AG08395 (cell line): ENCODE measurements at regions not wholly inside any gene's neighbourhood (a gene's known extent, or its start where the extent isn't known, plus 50 kb on each side); places are given as distances from the start of the nearest gene placed in this dataset.
"Not testable (repeated sequence)": the region's sequence is repeated elsewhere in the genome, so short reads cannot be mapped to it uniquely, and the experiment has no call there.

Experiments used
- DNase-seq: peaks from one replicate; pipeline ENCODE4 v3.0.0; 2012; ENCODE audit warnings: mixed read lengths, low spot score

GRCh38 chr17:72175787-72176515, 55.1 kb downstream of the SOX9 start:
- no peak for DNase-seq

GRCh38 chr17:72176516-72176851, 55.7 kb downstream of the SOX9 start:
- no peak for DNase-seq

- DNase-seq = no peak
Observed at GRCh38 chr17:72176951-72177660, 56.3 kb downstream of the SOX9 start.

DNA sequence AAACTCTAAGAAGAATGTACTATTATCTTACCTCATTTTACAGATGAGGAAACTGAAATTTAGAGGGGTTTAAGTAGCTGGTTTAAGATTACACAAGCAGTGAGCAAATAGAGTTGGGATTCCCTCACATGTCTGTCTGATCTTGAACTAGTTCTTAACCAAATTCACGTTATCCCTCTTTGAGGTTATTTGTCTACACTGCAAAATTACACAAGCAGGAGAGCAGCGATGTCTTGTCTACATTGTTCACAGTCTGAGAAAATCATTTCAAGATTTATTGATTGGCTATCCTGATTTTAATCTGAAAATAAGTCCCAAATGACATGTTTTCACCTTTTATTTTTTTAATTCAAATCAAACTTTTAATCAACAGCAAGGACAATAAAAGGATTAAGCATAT, 56.9 kb downstream of the SOX9 start:
- DNase-seq = no peak

DNA sequence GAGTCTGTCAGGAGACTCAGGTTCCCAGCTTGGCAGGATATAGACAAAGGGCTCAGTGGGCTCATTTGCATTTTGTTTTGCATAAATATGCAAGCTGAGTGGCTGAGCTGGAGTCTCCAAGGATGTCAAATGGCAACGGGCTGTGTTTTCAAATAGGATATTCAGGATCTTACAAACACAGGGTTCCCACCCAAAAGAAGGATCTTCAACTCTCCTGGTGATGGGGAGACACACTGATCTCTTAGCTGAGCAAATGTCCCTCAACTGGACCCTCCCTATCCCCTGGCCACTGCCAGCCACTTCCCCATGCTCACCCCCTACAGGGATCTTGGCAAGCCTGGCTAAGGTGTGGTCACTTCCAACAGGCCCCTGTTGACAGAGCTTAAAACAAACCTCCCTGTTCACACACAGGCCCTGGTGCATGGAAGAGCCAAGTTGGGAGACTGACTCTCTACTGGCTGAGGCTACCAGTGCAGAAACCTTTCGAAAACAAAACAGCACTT, 61.6 kb downstream of the SOX9 start:
- DNase-seq = no peak

DNA sequence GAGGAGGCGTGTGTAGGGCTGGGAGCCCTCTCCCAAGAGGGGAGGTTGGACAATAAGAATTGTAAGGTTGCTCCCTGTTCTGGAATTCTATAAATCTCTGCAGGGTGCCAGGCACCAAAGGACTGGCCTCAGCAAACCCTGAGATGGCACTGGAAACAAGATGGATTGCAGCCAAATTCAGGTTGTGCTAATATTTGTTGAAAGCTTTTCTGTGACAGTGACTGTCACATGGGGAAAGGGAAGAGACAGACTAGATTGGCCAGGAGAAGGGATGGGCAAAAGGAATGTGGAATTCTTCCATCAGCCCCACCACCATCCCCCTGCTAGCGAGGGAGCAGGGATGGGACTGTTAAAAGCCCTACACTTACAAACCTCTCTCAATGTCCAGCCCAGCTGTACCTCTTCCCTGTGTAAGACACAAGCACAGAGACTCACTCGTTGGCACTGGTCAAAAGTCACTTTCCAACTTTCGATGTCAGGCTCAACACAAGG, 62.4 kb downstream of the SOX9 start:
- no peak for DNase-seq

- DNase-seq = no peak
Observed at GRCh38 chr17:72184805-72185204, 64.0 kb downstream of the SOX9 start.

GRCh38 chr17:72185564-72185963, 64.7 kb downstream of the SOX9 start:
- DNase-seq = no peak

DNA sequence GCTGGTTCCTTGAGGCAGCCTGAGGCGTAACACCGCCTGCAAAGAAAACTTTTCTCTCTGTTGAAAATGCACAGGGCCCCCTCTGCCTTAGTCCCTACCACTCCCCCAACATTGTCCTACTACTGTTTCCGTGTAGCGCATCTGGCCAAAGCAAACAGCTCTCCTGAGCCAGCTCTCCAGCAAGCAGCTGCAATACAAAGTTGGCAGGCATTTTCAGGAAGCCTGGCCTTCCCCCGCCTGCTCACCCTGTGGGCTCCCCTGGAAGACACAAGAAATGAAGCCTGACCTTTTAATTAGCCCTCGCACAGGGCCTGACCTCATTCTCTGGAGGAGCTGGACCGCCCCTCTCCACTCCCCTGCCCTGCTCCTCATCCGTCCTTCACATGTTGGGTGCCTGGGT, 66.7 kb downstream of the SOX9 start:
- DNase-seq = no peak

DNA sequence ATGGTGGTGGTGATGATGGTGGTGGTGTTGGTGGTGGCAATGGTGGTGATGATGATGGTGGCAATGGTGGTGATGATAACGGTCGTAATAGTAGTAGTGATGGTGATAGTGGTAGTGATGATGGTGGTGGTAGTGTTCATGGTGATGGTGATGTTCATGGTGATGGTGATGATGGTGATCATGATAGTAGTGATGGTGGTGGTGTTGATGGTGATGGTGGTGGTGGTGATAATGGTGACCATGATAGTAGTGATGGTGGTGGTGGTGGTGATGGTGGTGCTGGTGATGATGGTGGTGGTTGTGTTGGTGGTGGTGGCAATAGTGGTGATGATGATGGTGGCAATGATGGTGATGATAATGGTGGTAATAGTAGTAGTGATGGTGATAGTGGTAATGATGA, 68.0 kb downstream of the SOX9 start:
- DNase-seq = no peak

GRCh38 chr17:72189768-72190593, 69.2 kb downstream of the SOX9 start:
- no peak for DNase-seq

GRCh38 chr17:72191356-72191755, 70.5 kb downstream of the SOX9 start:
- no peak for DNase-seq

- DNase-seq = peak; percentile 88
Observed at GRCh38 chr17:72191921-72192799, 71.3 kb downstream of the SOX9 start.

DNA sequence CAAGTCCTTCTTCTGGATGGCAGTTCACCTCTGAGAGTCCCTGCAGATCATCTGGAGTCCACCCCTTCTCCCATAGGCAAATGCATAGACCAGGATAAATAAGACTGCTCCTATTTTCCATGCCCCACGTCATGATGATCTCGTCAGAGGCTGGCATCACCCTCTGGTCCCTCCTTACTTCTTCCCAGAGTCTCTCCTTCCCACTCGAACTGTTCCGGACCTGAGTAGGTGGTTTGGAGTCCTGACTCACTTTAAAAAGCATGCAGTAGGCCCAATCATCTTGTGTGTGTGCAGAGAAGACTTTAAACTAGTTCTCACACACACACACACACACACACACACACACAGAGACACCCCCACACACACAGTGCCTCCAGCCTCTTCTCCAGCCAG, 72.0 kb downstream of the SOX9 start:
- DNase-seq = peak; percentile 54

GRCh38 chr17:72193391-72194106, 72.7 kb downstream of the SOX9 start:
- peak; percentile 41 for DNase-seq

- not testable (repeated sequence) for DNase-seq
Observed at GRCh38 chr17:72194107-72194440, 73.3 kb downstream of the SOX9 start.

- DNase-seq = no peak
Observed at GRCh38 chr17:72199256-72199655, 78.4 kb downstream of the SOX9 start.

GRCh38 chr17:72204742-72205141, 83.9 kb downstream of the SOX9 start:
- DNase-seq = no peak

DNA sequence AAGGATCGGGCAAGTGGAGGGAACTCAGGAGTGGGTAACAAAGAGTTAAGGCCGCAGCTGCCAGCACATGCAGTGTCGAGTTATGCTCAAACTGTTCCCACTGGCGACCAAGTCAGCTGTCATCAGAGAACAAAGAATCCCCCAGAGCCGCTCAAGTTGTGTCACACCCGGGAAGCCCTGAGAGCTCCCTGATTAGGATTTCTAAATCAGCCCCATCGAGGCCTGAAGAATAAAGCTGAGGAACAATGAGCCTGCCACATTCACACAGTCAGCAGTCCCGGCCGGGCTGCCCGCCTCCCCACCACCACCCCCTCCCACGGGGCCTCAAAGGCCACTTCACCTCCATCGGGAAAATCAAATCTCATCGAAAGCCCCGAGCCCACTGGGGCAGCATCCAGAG, 84.5 kb downstream of the SOX9 start:
- DNase-seq = no peak

DNA sequence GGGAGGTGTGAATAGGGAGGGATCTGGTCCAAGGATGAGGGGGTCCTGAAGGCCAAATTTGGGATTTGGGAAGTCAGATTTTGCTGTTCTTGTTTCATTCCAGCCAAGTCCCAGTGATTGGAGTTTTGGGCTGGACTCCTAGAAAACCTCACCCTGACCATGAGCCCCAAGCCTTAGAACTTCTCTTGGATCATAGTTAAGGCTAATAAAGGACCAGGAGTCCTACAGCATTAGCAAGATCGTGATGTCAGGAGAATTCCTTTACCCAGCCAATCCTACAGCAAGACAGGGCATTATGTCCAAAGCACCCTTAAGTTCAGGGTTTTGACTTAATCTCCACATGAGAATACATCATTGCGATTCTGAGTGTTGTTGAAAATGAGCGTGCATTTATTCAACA, 85.0 kb downstream of the SOX9 start:
- DNase-seq = no peak

DNA sequence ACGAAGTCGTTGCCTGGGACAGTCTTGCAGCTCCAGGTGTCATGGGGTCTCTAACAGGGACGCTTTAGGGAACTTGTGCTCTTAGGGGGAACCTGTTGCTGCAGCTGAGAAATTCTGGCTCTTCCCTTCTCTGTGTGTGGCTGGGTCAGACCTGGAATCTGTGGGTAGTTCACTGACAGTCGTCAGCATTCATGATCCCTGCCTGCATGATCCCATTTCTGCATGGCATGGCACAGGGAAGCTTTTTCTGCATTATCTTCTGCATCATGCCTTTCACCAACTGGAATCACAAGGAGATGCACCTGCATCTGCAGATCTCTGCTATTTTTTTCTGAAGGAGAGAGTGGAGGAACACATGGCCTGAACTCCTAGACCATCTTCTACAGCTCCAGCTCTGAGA, 85.6 kb downstream of the SOX9 start:
- DNase-seq = no peak
